ENCODE measurements at regions not wholly inside any gene's neighbourhood (a gene's known extent, or its start where the extent isn't known, plus 50 kb on each side); places are given as distances from the start of the nearest gene placed in this dataset.

DNA sequence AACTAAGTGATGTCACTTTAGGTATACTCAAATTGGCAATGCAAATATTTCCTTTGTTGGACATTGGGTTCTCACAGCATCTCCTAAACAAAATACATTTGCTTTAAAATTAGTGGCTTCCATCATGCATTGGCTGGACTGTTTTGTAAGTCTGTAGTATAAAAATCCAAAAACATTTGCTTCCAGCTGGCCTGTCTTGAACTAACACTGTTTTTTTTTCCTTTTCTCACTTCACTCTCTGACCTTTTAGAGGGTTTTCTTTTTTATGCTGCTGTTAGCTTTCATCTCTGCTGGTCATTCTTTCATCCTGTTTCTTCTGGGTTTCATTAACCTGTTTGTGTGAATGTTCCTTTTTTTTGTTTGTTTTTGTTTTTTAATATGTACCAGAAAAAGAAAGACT, 121.7 kb upstream of the MLIP start (continued):
- TF ChIP-seq, protein P1, sequence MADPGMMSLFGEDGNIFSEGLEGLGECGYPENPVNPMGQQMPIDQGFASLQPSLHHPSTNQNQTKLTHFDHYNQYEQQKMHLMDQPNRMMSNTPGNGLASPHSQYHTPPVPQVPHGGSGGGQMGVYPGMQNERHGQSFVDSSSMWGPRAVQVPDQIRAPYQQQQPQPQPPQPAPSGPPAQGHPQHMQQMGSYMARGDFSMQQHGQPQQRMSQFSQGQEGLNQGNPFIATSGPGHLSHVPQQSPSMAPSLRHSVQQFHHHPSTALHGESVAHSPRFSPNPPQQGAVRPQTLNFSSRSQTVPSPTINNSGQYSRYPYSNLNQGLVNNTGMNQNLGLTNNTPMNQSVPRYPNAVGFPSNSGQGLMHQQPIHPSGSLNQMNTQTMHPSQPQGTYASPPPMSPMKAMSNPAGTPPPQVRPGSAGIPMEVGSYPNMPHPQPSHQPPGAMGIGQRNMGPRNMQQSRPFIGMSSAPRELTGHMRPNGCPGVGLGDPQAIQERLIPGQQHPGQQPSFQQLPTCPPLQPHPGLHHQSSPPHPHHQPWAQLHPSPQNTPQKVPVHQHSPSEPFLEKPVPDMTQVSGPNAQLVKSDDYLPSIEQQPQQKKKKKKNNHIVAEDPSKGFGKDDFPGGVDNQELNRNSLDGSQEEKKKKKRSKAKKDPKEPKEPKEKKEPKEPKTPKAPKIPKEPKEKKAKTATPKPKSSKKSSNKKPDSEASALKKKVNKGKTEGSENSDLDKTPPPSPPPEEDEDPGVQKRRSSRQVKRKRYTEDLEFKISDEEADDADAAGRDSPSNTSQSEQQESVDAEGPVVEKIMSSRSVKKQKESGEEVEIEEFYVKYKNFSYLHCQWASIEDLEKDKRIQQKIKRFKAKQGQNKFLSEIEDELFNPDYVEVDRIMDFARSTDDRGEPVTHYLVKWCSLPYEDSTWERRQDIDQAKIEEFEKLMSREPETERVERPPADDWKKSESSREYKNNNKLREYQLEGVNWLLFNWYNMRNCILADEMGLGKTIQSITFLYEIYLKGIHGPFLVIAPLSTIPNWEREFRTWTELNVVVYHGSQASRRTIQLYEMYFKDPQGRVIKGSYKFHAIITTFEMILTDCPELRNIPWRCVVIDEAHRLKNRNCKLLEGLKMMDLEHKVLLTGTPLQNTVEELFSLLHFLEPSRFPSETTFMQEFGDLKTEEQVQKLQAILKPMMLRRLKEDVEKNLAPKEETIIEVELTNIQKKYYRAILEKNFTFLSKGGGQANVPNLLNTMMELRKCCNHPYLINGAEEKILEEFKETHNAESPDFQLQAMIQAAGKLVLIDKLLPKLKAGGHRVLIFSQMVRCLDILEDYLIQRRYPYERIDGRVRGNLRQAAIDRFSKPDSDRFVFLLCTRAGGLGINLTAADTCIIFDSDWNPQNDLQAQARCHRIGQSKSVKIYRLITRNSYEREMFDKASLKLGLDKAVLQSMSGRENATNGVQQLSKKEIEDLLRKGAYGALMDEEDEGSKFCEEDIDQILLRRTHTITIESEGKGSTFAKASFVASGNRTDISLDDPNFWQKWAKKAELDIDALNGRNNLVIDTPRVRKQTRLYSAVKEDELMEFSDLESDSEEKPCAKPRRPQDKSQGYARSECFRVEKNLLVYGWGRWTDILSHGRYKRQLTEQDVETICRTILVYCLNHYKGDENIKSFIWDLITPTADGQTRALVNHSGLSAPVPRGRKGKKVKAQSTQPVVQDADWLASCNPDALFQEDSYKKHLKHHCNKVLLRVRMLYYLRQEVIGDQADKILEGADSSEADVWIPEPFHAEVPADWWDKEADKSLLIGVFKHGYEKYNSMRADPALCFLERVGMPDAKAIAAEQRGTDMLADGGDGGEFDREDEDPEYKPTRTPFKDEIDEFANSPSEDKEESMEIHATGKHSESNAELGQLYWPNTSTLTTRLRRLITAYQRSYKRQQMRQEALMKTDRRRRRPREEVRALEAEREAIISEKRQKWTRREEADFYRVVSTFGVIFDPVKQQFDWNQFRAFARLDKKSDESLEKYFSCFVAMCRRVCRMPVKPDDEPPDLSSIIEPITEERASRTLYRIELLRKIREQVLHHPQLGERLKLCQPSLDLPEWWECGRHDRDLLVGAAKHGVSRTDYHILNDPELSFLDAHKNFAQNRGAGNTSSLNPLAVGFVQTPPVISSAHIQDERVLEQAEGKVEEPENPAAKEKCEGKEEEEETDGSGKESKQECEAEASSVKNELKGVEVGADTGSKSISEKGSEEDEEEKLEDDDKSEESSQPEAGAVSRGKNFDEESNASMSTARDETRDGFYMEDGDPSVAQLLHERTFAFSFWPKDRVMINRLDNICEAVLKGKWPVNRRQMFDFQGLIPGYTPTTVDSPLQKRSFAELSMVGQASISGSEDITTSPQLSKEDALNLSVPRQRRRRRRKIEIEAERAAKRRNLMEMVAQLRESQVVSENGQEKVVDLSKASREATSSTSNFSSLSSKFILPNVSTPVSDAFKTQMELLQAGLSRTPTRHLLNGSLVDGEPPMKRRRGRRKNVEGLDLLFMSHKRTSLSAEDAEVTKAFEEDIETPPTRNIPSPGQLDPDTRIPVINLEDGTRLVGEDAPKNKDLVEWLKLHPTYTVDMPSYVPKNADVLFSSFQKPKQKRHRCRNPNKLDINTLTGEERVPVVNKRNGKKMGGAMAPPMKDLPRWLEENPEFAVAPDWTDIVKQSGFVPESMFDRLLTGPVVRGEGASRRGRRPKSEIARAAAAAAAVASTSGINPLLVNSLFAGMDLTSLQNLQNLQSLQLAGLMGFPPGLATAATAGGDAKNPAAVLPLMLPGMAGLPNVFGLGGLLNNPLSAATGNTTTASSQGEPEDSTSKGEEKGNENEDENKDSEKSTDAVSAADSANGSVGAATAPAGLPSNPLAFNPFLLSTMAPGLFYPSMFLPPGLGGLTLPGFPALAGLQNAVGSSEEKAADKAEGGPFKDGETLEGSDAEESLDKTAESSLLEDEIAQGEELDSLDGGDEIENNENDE (IDR thresholded peaks at IDR 0.05; ENCODE audit: insufficient replicate concordance, low read length): no peak
- no peak for TF ChIP-seq SP1 (IDR thresholded peaks at IDR 0.05; ENCODE audit: low read depth, low read length)
- TF ChIP-seq YY1 (IDR thresholded peaks at IDR 0.05; ENCODE audit: low read depth, low read length): no peak
- no peak for TF ChIP-seq KDM5A (IDR thresholded peaks at IDR 0.05; ENCODE audit: low read length)
- TF ChIP-seq EGR1 (IDR thresholded peaks at IDR 0.05; ENCODE audit: borderline replicate concordance, low read depth, low read length): no peak
- TF ChIP-seq POLR2A (IDR thresholded peaks at IDR 0.05; ENCODE audit: control extremely low read depth in 1 of 2, low read depth in 2 of 2, low read length in 2 of 2): no peak
- no peak for TF ChIP-seq CHD1 (IDR thresholded peaks at IDR 0.05; ENCODE audit: low read depth, low read length)
- no peak for TF ChIP-seq CBX8 (IDR thresholded peaks at IDR 0.05; ENCODE audit: borderline replicate concordance, low read depth, low read length)
- TF ChIP-seq RBBP5 (IDR thresholded peaks at IDR 0.05; ENCODE audit: borderline replicate concordance, low read depth, low read length): no peak
- TF ChIP-seq EP300 (IDR thresholded peaks at IDR 0.05; ENCODE audit: borderline replicate concordance in 1 of 2, low read depth in 2 of 2, low read length in 2 of 2): no peak
- TF ChIP-seq, protein P2, sequence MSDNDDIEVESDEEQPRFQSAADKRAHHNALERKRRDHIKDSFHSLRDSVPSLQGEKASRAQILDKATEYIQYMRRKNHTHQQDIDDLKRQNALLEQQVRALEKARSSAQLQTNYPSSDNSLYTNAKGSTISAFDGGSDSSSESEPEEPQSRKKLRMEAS (IDR thresholded peaks at IDR 0.05): no peak
- TF ChIP-seq, protein P3, sequence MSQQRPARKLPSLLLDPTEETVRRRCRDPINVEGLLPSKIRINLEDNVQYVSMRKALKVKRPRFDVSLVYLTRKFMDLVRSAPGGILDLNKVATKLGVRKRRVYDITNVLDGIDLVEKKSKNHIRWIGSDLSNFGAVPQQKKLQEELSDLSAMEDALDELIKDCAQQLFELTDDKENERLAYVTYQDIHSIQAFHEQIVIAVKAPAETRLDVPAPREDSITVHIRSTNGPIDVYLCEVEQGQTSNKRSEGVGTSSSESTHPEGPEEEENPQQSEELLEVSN (IDR thresholded peaks at IDR 0.05): no peak

Measured in H1 (cell line).